ENCODE measurements at regions not wholly inside any gene's neighbourhood (a gene's known extent, or its start where the extent isn't known, plus 50 kb on each side); places are given as distances from the start of the nearest gene placed in this dataset.

GRCh38 chr14:60566101-60566500 is 57.2 kb downstream of the SIX6 start:
- TF ChIP-seq, protein P1, sequence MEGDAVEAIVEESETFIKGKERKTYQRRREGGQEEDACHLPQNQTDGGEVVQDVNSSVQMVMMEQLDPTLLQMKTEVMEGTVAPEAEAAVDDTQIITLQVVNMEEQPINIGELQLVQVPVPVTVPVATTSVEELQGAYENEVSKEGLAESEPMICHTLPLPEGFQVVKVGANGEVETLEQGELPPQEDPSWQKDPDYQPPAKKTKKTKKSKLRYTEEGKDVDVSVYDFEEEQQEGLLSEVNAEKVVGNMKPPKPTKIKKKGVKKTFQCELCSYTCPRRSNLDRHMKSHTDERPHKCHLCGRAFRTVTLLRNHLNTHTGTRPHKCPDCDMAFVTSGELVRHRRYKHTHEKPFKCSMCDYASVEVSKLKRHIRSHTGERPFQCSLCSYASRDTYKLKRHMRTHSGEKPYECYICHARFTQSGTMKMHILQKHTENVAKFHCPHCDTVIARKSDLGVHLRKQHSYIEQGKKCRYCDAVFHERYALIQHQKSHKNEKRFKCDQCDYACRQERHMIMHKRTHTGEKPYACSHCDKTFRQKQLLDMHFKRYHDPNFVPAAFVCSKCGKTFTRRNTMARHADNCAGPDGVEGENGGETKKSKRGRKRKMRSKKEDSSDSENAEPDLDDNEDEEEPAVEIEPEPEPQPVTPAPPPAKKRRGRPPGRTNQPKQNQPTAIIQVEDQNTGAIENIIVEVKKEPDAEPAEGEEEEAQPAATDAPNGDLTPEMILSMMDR (conservative IDR thresholded peaks at IDR 0.05): no peak
- TF ChIP-seq EZH2 (IDR thresholded peaks at IDR 0.05; ENCODE audit: low read depth): no peak

Measured in PC-9 (cell line).